ENCODE measurements at regions not wholly inside any gene's neighbourhood (a gene's known extent, or its start where the extent isn't known, plus 50 kb on each side); places are given as distances from the start of the nearest gene placed in this dataset.

DNA sequence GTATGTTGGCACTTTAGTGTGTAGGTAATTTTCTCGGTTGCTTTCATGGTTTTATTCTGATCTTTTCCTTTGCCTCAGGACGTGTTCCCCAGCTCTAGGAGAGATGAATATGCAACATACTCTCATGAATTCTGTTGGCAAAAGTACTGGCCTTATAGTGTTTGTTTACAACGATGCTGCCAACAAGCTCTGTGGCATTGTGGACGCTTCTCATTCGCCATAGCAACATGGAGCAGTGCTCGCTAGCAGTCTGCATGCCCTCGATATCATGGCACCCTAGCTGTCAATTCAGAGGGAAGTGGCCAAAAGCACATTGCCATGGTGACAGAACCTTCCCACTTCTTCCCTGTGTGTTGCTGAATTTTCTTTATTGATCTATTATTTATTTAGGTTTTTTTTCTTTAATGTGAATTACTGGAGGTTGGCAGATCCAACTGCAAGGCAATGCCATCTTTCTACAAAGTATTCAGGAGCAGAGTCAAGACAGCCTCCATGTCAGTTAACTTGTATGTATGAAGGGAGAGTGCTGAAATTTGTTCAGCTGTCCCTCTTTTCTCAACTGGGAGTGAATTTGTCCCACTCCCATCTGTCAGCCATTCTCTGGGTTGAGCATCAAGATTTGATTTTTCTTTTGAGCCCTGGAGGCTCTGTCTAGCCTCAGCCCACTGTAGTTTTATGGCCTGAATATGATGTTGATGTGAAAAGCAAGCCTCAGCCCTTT is 224.9 kb upstream of the VCX3A start:
- Mint-ChIP-seq H3K4me1 (ENCODE audit: low read depth) (no peaks in the 10 kb centered on the region), H3K9me3 (peaks cover 10% of the 10 kb centered on the region), H3K27ac (no peak overlapping the region), H3K4me3 (no peak overlapping the region), H3K27me3 (no peaks in the 10 kb centered on the region), H3K36me3 (no peaks in the 10 kb centered on the region)
- intact Hi-C loops (cut with micrococcal nuclease), result no loop called here
- DNase-seq, result no peak
- ChIA-PET POLR2A (no interaction called here), CTCF (no interaction called here)

DNA sequence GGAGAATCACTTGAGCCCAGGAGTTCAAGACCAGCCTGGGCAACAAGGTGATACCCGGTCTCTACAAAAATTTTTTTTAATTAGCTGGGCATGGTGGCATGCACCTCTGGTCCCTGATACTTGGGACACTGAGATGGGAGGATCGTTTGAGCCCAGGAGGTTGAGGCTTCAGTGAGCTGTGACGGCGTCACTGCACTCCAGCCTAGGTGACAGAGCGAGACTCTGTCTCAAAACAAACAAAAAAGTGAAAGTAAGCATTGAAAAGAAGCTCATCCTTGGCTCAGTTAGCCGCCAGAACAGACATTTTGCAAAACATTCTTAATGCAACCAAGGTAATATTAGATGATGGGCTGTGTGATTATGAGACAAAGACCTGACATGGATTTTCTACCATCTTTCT is 223.3 kb upstream of the VCX3A start:
- ChIA-PET CTCF (no interaction called here), POLR2A (no interaction called here)
- Mint-ChIP-seq H3K36me3 (no peaks in the 10 kb centered on the region), H3K27ac (no peak overlapping the region), H3K9me3 (peaks cover 15% of the 10 kb centered on the region), H3K27me3 (no peaks in the 10 kb centered on the region), H3K4me3 (no peak overlapping the region), H3K4me1 (ENCODE audit: low read depth) (no peaks in the 10 kb centered on the region)
- no peak for DNase-seq
- intact Hi-C loops (cut with micrococcal nuclease), result no loop called here

DNA sequence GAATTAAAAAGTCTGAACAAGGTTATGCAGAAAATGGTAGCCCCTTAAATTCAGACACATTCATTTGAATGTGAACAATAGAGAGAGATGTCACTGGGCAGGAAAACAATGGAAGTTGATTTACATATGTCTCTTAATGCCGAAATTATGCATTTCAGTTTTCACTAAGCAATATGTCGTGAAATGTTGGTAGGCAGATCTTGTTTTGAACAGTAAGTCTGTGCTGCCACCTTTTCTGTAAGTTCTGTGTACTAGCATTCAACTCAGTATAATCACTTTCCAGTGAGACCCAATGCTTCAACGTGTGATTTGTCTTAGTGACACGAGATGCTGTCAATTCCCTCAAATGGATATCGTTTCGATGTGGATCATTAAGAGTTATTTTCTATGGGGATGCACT is 222.7 kb upstream of the VCX3A start:
- CTCF ChIA-PET, result no interaction called here
- intact Hi-C loops (cut with micrococcal nuclease), result no loop called here
- Mint-ChIP-seq H3K4me3 (no peak overlapping the region), H3K4me1 (ENCODE audit: low read depth) (no peaks in the 10 kb centered on the region), H3K9me3 (peaks cover 15% of the 10 kb centered on the region), H3K36me3 (no peaks in the 10 kb centered on the region), H3K27me3 (no peaks in the 10 kb centered on the region), H3K27ac (no peak overlapping the region)
- POLR2A ChIA-PET, result no interaction called here
- DNase-seq, result no peak

DNA sequence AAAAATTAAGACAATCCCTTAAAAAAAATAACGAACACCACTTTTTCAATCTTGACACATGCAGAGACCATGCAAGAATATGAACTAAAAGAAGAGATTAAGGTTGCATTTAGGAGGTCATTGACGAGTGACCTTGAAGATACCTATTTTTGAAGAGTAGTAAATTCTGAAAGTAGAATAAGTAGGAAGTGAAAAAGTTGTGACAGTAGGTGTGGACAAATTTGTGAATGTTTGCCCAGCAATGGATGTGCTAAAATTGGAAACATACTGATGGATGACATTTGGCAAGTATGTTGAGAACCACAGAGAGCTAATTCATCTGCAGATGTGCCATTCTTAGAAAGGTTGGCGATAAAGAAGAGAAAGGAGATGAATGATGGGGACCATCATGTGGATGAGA is 213.7 kb upstream of the VCX3A start:
- H3K4me3 Mint-ChIP-seq, result no peak overlapping the region
- H3K27me3 Mint-ChIP-seq, result no peaks in the 10 kb centered on the region
- H3K27ac Mint-ChIP-seq, result no peak overlapping the region
- peaks cover 2% of the 10 kb centered on the region for H3K9me3 Mint-ChIP-seq
- no peaks in the 10 kb centered on the region for H3K36me3 Mint-ChIP-seq
- CTCF ChIA-PET, result no interaction called here
- H3K4me1 Mint-ChIP-seq (ENCODE audit: low read depth), result no peaks in the 10 kb centered on the region
- intact Hi-C loops (cut with micrococcal nuclease), result no loop called here
- POLR2A ChIA-PET, result no interaction called here
- DNase-seq, result no peak

DNA sequence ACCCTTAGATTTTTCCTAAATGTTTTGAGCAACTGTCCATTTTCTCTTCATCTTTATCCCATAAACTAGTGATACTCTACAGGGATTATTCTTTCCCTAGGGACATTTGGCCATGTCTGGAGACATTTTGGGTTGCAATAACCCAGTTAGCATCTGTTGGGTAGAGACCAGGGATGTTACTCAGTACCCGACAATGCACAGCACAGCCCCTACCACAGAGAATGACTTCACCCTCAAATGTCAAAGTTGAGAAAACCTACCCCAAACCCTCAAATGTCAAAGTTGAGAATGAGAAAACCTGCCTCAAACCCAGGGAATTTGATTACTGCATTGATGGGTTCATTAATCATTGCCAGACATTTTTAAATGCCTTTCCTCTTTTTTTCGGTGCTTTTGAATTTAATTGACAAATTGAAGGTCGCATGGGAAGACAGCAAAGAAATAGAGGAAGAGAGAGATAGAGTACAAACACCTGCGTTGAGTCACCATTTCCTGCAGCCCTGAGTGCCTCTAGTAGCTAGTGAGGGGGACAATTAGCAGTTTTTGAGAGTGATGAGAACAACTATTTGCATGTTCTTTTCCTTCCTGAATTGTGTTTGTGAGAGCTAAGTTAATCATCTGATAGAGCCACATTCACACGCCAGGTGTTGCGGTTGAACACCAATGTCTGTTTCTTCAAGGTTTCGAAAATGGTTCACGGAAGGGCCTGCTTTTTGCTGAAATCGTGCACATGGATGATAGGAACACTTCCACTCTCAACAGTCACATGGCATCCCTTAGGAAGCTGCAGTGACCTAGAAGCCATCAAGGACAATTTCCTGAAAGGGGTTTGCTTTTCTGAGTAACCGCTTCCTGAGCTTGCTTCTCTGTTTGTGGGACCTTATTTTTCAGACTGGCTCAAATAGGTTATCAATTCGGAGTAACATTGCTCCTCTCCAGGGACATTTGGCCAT is 203.9 kb upstream of the VCX3A start:
- POLR2A ChIA-PET, result no interaction called here
- no peak overlapping the region for H3K4me3 Mint-ChIP-seq
- CTCF ChIA-PET, result no interaction called here
- no peaks in the 10 kb centered on the region for H3K4me1 Mint-ChIP-seq (ENCODE audit: low read depth)
- H3K27ac Mint-ChIP-seq, result no peak overlapping the region
- intact Hi-C loops (cut with micrococcal nuclease), result no loop called here
- no peak for DNase-seq
- no peaks in the 10 kb centered on the region for H3K9me3 Mint-ChIP-seq
- no peaks in the 10 kb centered on the region for H3K27me3 Mint-ChIP-seq
- no peaks in the 10 kb centered on the region for H3K36me3 Mint-ChIP-seq

DNA sequence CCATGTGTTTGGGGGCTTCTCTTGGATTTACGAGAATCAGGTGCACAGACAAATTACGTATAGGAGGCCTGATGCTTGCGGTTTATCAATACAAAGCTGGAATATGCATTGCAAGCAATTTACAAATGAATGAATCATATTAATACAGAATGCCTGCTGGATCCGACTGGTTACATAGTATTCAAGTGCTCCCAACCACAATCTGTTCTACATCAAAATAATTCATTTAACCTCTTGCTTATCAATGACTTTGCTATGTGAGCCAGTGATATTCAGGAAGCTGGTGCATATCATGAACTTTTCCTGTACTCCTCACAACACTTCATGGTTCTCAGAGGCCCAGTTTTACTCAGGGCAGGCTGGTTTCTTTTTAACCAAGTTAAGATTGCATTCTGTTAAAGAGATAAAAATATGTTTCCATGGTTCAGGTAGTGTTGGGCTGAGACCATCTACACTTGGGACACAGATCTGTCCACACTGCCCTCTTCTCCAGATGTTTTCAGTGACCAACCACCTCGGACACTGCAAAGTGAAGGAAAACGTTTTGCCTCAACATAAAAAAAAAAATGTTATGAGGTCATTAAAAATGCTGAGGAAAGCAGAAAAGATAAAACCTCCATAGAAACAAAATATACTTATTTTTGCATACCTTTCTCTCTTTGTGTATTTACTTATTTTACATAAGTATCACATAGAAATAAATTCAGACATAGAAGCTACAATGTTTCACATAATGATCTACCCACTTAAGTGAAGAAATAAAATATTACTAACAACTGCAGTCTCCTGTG is 200.1 kb upstream of the VCX3A start:
- CTCF ChIA-PET, result no interaction called here
- no peaks in the 10 kb centered on the region for H3K9me3 Mint-ChIP-seq
- no peaks in the 10 kb centered on the region for H3K27me3 Mint-ChIP-seq
- DNase-seq, result no peak
- no peaks in the 10 kb centered on the region for H3K4me1 Mint-ChIP-seq (ENCODE audit: low read depth)
- no peaks in the 10 kb centered on the region for H3K36me3 Mint-ChIP-seq
- H3K27ac Mint-ChIP-seq, result no peak overlapping the region
- POLR2A ChIA-PET, result no interaction called here
- no peak overlapping the region for H3K4me3 Mint-ChIP-seq
- intact Hi-C loops (cut with micrococcal nuclease), result no loop called here

DNA sequence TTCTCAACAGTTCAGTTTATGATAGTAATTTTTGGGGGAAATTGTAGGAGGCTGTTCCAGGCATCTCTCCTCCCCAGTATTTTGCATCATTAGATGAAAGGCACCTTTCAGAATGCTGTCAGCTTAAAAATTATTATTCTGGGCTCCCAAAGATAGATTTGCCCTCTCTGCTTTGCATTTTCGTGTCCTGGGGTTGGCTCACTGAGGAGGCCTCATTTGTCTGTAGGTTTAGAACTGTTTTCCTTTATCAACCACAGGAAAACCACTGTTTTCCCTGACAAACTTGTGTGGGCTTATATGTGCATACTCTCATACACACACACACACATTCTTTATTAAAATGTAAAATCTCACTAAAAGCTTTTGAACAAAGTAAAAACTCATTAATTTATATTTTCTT is 197.2 kb upstream of the VCX3A start:
- Mint-ChIP-seq H3K36me3 (no peaks in the 10 kb centered on the region), H3K27me3 (no peaks in the 10 kb centered on the region), H3K9me3 (no peaks in the 10 kb centered on the region), H3K27ac (no peak overlapping the region), H3K4me1 (ENCODE audit: low read depth) (no peaks in the 10 kb centered on the region), H3K4me3 (no peak overlapping the region)
- ChIA-PET POLR2A (no interaction called here), CTCF (no interaction called here)
- DNase-seq, result no peak
- intact Hi-C loops (cut with micrococcal nuclease), result no loop called here

DNA sequence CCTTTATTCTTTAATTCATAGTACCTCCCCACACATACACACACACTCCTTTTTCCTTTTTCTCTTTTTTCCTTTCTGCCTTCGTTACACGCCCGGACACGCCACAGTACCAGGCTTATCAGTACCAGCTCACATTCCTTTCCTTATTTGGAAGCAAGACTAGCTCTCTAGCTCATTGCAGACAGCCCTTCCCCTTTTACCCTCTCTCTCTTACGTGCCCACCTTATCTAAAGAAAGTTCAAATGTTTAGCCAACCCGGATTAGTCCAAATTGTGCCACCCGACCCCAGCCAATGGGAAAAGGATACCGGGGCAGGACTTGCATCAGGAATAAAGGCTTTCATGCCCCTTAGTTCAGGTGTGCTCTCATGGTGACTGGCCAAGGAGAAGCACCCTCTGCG is 194.7 kb upstream of the VCX3A start:
- Mint-ChIP-seq H3K27me3 (no peaks in the 10 kb centered on the region), H3K36me3 (no peaks in the 10 kb centered on the region), H3K9me3 (no peaks in the 10 kb centered on the region), H3K4me3 (no peak overlapping the region), H3K27ac (no peak overlapping the region), H3K4me1 (ENCODE audit: low read depth) (no peaks in the 10 kb centered on the region)
- CTCF ChIA-PET, result no interaction called here
- POLR2A ChIA-PET, result no interaction called here
- intact Hi-C loops (cut with micrococcal nuclease), result no loop called here
- DNase-seq, result no peak

DNA sequence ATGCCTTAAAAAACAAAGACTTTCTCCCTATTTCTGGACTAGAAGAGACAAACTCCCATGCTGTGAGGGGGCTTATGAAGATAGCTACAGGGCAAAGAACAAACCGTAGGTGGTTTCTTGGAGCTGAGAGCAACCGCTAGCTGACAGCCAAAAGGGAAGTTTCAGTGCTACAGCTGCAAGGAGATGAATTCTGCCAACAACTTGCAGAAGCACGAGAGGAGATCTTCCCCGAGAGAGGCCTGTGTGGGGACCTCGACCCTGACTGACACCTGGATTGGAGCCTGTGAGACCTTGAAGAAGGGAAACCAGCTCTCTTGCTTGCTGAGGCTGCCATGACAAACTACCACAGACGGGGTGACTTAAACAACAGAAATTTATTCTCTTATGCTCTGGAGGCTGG is 183.8 kb upstream of the VCX3A start:
- H3K27me3 Mint-ChIP-seq, result no peaks in the 10 kb centered on the region
- H3K4me3 Mint-ChIP-seq, result no peak overlapping the region
- no peaks in the 10 kb centered on the region for H3K9me3 Mint-ChIP-seq
- CTCF ChIA-PET, result no interaction called here
- H3K4me1 Mint-ChIP-seq (ENCODE audit: low read depth), result no peaks in the 10 kb centered on the region
- intact Hi-C loops (cut with micrococcal nuclease), result no loop called here
- H3K36me3 Mint-ChIP-seq, result no peaks in the 10 kb centered on the region
- no peak for DNase-seq
- no peak overlapping the region for H3K27ac Mint-ChIP-seq
- POLR2A ChIA-PET, result no interaction called here

DNA sequence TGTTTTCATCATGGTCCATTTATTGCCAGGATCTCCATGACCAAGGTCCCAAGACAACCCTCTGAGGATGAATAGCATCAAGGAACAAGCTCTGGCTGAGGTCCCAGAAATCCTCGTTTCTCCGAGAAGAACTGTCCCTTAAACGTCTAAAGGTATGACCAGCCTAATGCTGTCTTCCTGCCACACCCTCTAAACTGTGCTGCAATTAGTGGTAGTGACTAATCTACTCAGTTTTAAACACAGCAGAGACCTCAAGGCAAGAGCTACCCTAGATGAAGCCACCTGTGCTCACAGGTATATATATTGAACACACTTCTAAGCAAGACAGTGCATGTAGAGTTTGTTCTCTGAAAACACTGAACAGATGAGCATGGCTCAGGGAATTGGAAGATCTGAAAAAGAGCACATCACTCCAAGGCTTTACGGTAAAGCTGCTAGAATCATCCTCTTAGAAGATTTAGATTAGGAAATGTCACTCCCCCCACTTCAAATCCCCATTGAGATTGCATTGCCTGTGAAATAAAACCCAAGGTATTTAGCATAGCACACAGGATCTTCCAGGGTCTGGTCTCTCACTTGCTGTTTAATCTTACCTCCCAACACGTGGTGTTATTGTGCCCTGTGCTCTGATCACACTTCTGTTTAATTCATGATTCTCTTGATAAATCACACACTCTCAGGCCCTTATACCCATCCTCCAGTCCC is 173.9 kb upstream of the VCX3A start:
- Mint-ChIP-seq H3K27ac (no peak overlapping the region), H3K36me3 (no peaks in the 10 kb centered on the region), H3K27me3 (no peaks in the 10 kb centered on the region), H3K4me1 (ENCODE audit: low read depth) (no peaks in the 10 kb centered on the region), H3K4me3 (no peak overlapping the region), H3K9me3 (no peaks in the 10 kb centered on the region)
- CTCF ChIA-PET, result no interaction called here
- POLR2A ChIA-PET, result no interaction called here
- no peak for DNase-seq
- intact Hi-C loops (cut with micrococcal nuclease), result no loop called here

DNA sequence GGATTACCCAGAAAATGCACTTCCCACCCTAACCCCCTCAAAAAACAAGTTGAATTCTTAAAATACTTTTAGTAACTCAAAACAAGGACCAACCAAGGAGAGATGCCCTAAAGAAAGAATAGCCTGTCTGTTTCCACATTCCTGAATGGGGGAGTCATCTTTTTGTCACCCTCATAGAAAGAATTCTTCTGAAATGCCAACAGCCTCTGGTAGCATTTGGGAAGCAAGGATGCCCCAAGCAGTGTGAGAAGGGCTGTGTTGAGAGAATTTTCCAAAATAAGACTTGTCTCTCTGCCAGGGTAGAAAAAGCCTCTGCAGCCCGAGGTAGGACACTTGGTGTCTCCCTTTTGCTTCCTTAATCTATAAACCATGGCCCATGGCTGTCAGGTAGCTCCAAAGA is 173.1 kb upstream of the VCX3A start:
- no peak for DNase-seq
- Mint-ChIP-seq H3K4me1 (ENCODE audit: low read depth) (no peaks in the 10 kb centered on the region), H3K27ac (no peak overlapping the region), H3K27me3 (no peaks in the 10 kb centered on the region), H3K9me3 (no peaks in the 10 kb centered on the region), H3K36me3 (no peaks in the 10 kb centered on the region), H3K4me3 (no peak overlapping the region)
- ChIA-PET POLR2A (no interaction called here), CTCF (no interaction called here)
- intact Hi-C loops (cut with micrococcal nuclease), result no loop called here

DNA sequence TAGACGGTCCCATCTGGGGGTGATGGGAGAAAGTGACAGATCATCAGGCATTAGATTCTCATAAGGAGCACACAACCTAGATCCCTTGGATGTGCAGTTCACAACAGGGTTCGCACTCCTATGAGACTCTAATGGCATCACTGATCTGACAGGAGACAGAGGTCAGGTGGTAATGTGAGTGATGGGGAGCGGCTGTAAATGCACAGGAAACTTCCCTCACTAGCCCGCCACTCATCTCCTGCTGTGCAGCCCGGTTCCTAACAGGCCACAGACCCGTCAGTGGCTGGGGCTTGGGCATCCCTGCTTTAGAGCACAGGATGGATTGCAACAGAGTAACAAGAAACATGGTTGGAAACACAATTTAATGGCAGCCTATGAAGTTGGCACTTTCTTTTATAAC is 172.6 kb upstream of the VCX3A start:
- Mint-ChIP-seq H3K4me1 (ENCODE audit: low read depth) (no peaks in the 10 kb centered on the region), H3K36me3 (no peaks in the 10 kb centered on the region), H3K9me3 (no peaks in the 10 kb centered on the region), H3K27me3 (no peaks in the 10 kb centered on the region), H3K27ac (no peak overlapping the region), H3K4me3 (no peak overlapping the region)
- DNase-seq, result no peak
- intact Hi-C loops (cut with micrococcal nuclease), result no loop called here
- CTCF ChIA-PET, result no interaction called here
- POLR2A ChIA-PET, result no interaction called here
